ENCODE measurements at regions not wholly inside any gene's neighbourhood (a gene's known extent, or its start where the extent isn't known, plus 50 kb on each side); places are given as distances from the start of the nearest gene placed in this dataset.

DNA sequence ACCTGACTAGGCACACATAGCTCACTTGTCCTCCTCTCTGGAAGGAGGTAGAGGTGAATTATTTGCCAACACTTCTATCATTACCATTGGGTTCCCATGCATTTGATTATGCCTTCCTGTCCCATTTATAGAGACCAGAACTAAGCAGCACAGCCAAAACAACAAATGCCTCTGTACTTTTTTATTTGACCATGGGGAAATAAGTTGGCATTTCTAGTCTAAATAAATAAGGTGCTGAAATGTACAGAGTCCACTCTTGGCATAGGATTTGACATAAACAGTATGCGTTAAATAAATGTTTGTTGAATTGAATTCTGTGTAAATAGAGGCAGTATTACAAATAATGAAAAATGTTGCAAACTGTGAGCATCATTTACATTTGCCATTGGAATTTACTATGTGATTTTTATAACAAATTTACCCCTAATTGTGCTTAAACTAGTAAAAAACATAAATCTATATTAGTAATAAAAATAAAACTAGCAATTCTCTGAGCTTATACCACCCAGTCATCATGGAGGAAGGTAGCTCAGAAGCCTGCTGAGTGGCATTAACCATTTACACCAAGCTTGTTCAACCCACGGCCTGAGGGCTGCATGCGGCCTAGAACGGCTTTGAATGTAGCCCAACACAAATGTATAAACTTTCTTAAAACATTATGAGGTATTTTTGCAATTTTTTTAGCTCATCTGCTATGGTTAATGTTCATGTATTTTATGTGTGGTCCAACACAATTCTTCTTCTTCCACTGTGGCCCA, 367.8 kb downstream of the FIGN start:
- DNase-seq: no peak

DNA sequence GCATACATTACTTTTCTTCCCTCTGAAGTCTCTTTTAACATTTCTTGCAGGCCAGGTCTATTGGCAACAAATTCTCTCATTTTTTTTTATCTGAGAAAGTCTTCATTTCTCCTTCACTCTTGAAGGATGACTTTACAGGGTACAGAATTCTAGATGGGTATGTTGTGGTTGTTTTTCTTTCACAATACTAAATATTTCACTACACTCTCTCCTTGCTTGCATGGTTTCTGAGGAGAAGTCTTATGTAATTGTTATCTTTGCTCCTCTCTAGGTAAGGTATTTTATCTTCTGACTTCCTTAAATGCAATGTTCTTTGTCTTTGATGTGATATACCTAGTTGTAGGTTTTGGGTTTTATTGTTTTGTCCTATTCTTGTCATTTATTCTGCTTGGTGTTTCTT, 371.1 kb downstream of the FIGN start:
- DNase-seq: no peak

DNA sequence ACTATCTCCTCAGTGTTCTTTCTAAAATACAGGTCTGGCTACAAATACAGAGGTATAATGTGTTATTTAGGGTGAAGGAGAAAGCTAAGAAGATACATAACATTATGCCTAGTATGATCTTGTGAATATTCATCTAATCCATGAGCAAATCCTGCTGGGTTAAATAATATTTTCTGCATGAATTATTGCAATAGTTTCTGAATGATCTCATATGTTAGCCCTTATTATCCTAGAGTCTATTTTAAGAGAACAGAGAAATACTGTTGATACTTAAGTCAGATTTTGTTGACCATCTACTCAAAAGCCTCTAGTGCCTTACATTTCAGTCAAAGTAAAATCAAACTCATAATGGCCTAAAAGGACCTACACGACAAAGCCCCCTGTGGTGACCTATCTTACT, 382.3 kb downstream of the FIGN start:
- no peak for DNase-seq

DNA sequence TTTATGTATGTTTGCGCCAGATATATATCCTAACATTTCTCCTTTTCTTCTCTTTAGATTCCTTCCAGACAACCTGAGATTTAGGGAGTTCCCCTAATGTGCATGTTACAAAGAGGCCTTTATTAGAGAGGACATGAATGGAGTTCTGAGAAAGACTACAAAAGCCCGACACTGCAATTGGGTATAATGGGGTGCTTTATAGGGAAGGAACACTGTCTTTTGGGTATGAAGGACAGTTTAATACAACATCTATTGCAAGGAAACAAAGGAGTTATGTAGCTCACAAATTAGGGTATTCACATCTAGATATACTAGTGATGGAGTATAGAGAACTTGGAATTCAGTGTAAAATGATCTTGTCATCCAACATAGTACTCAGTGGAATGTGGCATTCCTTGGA, 383.8 kb downstream of the FIGN start:
- DNase-seq: no peak

DNA sequence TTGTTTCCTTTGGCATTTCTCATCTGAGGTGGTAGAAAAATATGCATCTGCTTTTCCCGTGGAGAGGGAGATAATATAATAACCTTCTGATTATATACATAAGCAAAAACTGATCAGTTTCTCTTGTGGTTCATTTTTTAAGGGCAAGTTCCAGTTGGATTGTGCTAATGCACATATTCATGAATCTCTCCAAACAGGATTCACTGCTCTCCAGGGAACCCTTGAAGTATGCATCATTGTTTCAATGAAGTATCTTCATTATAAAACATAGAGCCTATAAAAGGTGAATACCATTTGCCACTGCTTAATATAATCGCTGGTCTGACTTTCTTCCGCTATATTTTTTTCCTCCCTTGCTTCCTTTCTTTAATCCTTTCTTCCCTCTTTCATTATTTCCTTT, 384.7 kb downstream of the FIGN start:
- no peak for DNase-seq

DNA sequence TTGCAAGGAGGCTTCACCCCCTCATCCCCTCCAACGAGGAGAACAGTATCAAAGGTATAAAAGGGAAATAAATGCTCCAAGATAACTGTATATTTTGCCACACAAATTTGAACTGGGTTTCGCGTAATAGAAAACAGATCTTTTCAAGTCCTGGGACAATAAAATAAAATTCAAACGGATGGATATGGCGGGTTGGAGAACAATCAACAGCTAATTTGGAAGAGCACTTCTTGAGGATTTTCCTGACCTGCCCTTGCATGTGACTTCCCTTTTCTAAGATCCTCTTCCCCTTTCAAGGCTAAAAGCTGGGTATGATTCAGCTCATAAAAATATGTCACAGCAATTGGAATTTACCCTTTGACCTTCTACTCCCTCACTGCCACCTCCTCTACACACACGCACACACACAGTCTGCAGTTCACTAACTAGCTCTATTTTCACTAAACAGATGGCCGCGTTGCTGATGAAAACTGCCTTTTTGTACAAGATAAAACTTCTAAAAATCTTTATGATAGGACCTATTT, 386.9 kb downstream of the FIGN start:
- DNase-seq: no peak

DNA sequence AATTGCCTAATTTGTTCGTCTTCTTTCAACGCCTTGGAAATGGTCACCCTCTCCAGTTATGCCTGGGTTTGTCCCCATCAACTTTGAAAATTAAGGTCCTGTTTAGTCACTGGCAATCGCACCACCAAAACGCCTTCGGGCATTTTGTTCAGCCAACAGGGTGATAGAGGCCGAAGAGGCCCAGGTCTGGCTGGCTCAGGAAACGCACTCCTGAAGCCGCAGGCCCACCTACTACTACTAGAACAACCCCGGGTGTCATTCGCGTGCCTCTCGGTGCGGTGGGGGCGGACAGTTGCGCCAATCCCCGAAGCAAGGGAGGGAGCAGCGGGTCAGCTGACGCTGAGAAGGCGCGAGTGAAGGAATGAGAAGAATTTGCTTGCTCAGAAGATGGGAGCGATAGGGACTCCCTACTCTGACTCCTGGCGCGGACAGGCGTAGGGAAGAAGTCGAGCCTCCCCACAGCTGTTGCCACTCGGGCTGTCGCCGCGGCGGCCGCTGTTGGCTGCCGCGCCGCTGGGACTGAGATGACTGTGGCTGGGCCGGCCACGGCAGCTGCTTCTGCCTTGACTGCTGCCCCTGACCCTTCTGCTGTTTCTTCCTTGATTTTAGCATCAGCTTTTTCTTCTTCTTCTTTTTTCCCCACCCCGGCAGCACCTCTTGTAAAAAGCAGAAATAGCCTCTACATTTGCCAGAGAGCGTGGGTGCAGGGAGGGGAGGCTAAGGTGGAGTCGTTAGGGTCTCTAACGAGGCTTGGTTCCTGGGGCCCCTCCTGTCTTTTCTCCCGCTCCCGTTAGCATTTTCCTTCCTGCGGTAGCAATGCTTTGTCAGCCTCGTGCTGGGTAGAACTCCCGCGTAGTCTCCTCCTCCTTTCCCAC, 387.6 kb downstream of the FIGN start:
- no peak for DNase-seq

DNA sequence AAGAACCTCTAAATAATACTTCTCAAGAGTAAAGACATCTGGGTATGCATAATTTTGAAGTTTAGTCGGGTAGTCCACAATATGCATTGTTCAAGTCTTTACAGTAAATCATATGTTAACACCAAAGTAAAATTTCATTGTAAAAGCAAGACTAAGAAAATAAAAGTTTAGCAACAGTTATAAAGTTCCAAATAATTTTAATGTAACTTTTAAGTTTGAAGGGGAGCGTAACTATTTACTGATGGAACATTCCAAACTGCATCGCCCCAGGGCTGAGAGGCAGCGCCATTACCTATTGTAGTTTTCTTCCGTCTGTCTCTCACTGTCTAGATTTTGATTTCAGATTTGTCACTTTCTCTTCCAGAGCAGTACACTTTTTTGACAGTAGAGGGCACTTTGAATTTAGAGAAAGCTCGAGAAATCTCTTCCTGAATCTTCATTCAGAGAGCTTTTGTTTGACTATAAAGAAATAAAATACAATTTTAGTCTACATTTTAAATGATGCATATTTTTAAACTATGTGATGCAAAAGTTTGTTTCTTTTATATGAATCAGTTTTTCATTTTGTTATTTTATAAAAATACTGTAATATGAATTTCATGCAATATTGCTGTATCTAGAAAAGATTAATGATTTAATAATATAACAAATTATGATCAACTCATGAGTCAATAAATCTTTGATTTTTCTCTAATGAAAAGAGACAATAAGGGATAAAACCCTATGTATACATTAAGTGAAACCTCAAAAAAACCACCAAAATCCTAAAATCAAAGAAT, 389.8 kb downstream of the FIGN start:
- DNase-seq: no peak

DNA sequence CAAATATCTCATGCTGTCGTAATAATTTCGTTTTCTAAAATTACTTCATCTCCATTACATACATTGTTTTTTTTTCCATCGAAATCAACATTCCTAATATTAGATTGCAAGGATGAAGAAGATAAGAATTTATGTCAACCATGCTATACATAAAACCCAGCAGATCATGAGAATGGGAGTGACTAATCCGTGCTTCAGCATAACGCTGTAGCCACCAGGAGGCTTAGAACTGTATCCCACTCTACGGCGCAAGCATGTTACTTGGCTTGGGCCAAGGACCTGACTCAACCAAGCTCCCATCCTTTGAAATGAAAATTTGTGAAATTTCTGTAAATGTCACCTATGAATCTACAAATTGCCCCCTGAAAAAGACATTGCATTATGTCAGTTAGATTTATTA, 392.5 kb downstream of the FIGN start:
- DNase-seq: no peak

DNA sequence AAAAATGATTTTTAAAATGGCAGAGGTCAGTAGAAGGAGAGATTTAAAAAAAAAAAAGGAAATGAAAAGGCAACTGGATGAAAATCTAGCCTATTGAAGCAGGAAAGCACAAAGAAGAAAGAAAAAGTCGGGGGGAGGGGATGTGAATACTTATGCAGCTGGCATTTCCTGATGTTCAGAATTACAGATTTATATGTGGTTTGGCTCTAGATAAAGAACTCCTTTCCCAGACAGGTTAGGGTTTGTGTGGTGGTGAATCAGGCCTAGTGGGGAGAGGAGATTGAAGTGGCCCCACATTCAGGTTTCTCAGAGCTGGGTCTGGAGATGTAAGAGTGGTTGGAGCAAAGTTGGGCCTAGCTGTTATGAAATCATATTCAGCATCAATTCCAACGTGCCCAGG, 394.4 kb downstream of the FIGN start:
- DNase-seq: no peak

DNA sequence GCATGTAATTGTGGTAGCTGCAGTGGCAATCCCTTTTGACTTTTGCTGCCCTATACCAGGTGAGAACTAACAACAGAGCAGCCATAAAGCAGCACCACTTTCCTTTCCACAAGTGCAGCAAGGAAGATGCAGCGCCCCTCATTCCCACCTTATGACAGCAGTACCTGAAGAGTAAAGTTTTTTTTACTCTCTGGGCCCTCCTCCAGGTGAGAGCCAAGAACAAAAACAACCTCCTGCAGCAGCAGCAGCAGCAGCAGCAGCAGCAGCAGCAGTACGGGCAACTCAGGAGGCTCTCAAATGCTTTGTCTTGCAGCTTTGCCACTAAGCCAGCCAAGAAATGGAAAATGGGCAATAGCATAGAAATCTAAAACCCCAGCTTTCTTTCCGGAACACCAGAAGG, 397.5 kb downstream of the FIGN start:
- DNase-seq: no peak

DNA sequence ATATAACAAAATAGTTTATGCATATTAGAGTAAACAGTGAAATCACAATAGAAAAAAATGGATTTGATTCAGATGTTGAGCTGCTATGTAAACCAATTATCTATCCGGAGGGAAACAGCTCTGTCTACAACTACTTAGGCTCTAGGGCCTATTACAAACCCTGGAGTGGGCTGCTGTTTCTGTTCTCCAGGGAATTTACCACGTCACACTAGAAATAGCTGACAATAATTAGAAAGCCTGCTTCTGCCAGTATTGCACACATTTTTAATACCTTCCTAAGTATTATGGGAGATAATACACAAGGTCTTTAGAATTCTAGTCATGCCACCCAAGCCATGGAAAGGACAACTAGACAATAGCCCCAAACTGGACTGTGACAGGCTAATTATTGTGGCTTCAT, 411.1 kb downstream of the FIGN start:
- DNase-seq: no peak

DNA sequence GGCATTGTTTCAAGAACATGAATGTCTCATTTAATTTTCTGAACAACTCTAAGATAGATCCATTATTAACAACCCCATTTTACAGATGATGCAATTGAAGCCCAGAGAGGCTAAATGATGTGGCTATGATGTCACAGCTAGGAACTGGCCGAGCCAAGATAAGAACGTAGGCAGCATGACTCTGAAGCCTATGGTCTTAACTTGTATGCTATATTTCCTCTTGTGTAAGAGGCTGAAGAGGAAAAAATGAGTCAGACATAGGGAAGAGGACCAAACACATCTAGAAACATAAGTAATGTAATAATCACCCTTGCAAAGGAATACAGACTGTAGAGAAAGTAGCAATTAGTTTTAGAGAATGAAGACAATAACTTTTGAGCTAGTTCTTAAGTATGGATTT, 416.8 kb downstream of the FIGN start:
- no peak for DNase-seq

DNA sequence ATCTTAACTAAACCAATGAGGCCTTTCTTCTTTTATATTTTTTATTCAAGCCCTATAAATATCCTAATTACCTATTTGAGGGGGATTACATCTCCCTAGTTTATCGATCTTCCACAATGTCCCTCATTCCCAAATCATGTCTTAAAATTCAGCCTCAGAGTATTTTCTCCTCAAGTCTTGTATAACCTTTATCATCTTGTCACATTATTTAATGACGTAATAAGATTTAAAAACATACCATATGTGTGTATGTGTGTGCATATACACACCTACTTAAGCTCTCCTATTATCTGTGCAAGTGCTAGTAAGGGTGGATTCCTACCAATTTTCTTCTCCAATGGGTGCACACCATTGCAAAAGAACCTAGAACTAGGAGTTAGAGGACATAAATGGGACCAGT, 421.1 kb downstream of the FIGN start:
- no peak for DNase-seq

DNA sequence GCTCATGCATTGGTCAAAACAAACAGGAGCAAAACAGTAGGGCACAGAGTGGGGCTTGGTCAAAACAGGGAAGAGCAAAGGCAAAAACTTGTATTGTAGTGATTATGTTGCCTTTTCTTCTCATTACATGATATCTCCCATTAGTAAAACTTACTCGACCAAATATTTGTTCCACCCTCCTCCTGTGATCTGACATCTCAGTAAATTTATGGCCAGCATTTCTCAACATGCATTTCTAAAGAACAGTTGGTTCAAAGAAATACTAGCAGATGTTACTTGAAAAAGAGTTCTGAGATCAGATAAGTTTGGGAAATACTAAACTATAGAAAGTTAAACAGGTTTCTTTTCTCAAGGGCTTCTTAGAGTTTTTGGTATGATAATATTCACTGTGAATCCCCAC, 423.1 kb downstream of the FIGN start:
- no peak for DNase-seq

DNA sequence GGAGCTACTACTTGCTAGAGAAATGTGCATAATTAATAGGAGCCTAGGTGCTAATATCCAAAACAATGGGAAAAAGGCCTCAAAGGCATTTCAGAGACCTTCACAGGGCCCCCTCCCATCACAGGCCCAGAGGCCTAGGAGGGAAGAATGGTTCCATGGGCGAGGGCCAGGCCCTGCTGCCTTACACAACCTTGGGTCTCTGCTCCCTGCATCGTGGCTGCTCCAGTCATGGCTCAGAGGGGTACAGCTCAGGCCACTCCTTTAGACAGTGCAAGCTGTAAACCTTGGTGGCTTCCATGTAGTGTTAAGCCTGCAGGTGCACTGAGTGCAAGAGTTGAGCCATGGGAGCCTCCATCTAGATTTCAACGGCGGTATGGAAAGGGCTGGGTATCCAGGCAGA, 429.2 kb downstream of the FIGN start:
- no peak for DNase-seq

DNA sequence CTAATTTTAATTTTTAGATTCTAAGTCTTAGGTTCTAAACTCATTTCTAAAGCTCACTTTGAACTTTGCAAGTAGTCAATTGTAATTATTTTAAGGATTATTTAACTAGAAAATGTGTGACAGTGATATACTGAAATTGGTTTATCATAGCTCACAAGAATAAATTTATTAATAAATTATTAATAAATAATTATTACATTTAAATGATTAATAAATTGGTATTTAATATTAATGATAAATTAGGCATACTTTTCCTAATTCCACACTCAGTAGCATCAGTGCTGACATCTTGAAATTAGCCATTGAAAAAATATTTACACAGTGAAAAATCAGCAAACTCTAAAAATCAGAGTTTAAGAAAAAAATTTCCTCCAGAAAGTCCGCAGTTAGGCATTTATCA, 433.7 kb downstream of the FIGN start:
- no peak for DNase-seq

DNA sequence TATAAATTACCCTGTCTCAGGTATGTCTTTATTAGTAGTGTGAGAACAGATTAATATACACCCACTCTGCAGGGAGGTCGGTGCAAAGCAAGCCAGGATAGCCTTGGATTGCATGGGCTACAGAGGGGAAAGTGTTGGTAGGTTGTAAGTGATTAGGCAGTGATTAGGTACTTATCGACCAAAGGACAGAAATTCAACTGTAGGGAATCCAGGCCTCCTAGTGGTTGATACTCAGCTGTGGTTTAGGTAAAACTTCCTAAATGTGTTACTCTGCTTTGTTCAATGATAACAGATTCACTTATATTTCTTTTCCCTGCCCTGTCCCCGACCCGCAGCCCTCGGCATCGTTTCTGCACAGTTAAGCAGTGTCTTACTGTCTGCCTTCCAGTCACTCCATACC, 444.0 kb downstream of the FIGN start:
- DNase-seq: no peak

DNA sequence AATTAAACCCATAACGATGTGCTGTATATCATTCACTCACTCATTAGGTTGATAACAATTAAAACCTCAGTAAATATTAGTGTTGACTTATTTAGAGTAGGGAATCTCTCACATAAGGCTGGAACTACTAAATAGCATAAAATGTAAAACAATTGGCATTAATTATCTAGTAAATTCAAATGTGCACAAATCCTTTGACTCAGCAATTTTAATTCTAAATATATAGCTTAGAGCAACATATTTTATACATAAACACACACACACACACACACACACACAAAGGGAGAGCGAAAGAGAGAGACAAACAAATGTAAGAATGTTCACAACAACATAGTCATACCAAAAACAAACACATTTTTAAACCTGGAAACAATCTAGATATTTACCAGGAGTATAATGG, 443.1 kb upstream of the KCNH7 start:
- no peak for DNase-seq

DNA sequence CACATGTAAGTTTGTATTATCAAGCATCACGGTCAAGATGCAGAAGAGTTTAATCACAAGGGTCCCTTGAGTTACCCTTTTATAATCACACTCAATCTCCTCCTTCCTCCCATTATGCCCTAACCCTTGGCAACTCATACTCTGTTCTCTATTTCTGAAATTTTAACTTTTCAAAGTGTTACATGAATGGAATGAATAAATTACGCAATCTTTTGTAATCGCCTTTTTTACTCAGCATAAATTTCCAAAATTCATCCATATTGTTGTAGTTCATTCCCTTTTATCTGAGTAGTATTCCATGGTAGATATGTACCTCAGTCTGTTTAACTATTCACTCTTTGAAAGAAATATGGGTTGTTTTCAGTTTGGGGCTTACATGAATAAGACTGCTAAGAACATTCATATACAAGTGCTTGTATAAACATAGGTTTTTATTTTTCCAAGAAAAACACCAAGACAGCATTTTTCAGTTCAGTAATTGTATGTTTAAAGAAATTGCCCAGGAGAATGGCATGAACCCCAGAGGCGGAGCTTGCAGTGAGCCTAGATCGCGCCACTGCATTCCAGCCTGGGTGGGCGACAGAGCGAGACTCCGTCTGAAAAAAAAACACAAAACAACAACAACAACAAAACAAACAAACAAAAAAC, 430.9 kb upstream of the KCNH7 start:
- no peak for DNase-seq

DNA sequence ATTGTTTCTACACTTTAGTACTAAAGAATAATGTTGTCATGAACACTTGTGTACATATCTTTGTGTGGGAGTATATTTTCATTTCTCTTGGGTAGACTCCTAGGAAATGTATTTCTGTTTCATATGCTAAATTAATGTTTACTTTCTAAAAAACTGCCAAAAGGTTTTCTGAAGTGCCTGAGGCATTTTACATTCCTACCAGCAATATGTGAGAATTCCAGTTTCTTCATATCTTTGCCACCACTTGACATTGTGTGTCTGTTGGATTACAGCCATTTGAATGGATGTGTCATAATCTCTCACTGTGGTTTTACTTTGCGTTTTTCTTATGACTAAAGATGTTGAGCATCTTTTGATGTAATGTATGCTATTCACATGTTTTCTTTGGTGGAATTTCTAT, 428.2 kb upstream of the KCNH7 start:
- DNase-seq: no peak

DNA sequence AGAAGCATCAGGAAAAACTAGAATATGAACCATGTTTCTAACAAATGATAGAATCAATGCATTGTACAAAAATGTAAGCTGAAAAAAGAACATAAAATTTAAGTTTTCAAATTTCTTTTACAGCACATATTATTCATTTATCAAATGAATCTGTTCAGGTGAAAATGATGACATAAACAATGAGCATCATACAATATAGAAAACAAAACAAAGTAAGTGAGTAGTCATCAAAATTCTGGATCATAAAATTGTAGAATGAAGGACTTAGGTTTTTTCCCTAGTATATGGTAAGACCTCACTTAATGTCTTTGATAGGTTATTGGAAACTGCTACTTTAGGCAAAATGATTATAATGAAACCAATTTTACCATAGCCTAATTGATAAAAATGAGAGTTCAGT, 427.0 kb upstream of the KCNH7 start:
- no peak for DNase-seq

DNA sequence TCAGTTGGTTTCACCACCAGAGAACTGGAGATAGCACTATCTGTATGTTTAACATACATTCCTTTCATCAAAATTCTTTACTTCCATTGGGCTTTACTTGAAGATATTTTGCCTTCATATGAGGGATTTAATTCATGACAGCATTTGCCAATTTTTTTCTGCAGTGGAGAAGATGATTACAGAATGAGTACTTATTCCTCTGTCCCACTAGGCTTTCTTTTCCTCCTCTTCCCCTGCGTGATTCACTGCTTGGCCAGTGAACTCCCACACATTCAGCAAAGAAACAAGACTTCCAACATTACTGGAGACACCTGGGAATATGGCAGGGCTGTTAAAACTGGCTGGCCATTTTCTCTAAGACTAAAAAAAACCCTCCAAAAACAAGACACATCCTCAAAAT, 425.8 kb upstream of the KCNH7 start:
- no peak for DNase-seq

All from T-helper 1 cell (primary cell).